ENCODE measurements at regions not wholly inside any gene's neighbourhood (a gene's known extent, or its start where the extent isn't known, plus 50 kb on each side); places are given as distances from the start of the nearest gene placed in this dataset.

DNA sequence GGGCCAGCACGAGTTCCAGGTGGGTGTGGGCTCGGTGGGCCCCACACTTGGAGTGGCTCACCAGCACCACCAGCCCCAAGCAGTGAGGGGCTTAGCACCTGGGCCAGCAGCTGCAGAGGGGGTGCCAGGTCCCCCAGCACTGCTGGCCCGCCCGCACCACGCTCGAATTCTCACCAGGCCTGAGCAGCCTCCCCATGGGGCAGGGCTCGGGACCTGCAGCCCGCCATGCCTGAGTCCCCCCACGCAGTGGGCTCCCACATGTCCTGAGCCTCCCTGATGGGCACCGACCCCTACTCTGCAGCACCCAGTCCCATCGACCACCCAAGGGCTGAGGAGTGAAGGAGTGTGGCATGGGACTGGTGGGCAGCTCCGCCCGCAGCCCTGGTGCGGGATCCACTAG lies 593.4 kb downstream of the GABRG1 start:
- no peaks in the 10 kb centered on the region for H4K20me1 ChIP-seq (replicated peaks; ENCODE audit: control insufficient read depth, extremely low read depth, insufficient read depth, low read length)
- dilution Hi-C loops (cut with MboI; ENCODE audit: extremely low pct_ligation_motif_present, low sequenced_read_pairs): no loop called here
- ChIA-PET POLR2A (no interaction called here), CTCF (no interaction called here)
- no peak overlapping the region for H3K9ac ChIP-seq (replicated peaks; ENCODE audit: extremely low read depth, insufficient read depth, low read length)
- peaks cover 2% of the 10 kb centered on the region for H3K9me3 ChIP-seq (replicated peaks; ENCODE audit: control insufficient read depth, insufficient read depth, low read length)
- H3K4me1 ChIP-seq (ENCODE audit: control insufficient read depth, extremely low read depth, insufficient read depth, low read length): no peaks in the 10 kb centered on the region
- no peak overlapping the region for H3K4me3 ChIP-seq (replicated peaks in 1 of 3; ENCODE audit: insufficient read depth in 1 of 3, low read depth in 1 of 3, low read length in 3 of 3)
- H3K27me3 ChIP-seq (ENCODE audit: control insufficient read depth in 2 of 2, insufficient read depth in 2 of 2, low read length in 2 of 2): no peaks in the 10 kb centered on the region
- TF ChIP-seq, protein P1, sequence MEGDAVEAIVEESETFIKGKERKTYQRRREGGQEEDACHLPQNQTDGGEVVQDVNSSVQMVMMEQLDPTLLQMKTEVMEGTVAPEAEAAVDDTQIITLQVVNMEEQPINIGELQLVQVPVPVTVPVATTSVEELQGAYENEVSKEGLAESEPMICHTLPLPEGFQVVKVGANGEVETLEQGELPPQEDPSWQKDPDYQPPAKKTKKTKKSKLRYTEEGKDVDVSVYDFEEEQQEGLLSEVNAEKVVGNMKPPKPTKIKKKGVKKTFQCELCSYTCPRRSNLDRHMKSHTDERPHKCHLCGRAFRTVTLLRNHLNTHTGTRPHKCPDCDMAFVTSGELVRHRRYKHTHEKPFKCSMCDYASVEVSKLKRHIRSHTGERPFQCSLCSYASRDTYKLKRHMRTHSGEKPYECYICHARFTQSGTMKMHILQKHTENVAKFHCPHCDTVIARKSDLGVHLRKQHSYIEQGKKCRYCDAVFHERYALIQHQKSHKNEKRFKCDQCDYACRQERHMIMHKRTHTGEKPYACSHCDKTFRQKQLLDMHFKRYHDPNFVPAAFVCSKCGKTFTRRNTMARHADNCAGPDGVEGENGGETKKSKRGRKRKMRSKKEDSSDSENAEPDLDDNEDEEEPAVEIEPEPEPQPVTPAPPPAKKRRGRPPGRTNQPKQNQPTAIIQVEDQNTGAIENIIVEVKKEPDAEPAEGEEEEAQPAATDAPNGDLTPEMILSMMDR (IDR thresholded peaks at IDR 0.05; ENCODE audit: extremely low read depth in 1 of 2, insufficient read depth in 1 of 2, low read depth in 1 of 2, low read length in 2 of 2): no peak
- TF ChIP-seq POLR2AphosphoS5 (IDR thresholded peaks at IDR 0.05; ENCODE audit: insufficient read depth, low read depth, low read length) (no peak), MYC (IDR thresholded peaks at IDR 0.05; ENCODE audit: low read depth, low read length) (no peak), POLR2A (IDR thresholded peaks at IDR 0.05; ENCODE audit: low read depth, low read length) (no peak), EZH2 (IDR thresholded peaks at IDR 0.05; ENCODE audit: borderline replicate concordance, low read depth, low read length, severe bottlenecking) (no peak), FOS (IDR thresholded peaks at IDR 0.05; ENCODE audit: borderline replicate concordance, insufficient read depth, low read length) (no peak), GATA2 (IDR thresholded peaks at IDR 0.05; ENCODE audit: insufficient read depth, insufficient read length, low read depth, low read length) (no peak), JUN (IDR thresholded peaks at IDR 0.05; ENCODE audit: borderline replicate concordance, insufficient read depth, insufficient read length, low read depth) (no peak)
- TF ChIP-seq, protein P2, sequence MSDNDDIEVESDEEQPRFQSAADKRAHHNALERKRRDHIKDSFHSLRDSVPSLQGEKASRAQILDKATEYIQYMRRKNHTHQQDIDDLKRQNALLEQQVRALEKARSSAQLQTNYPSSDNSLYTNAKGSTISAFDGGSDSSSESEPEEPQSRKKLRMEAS (IDR thresholded peaks at IDR 0.05; ENCODE audit: insufficient read depth, insufficient read length): no peak
- H3K4me2 ChIP-seq (ENCODE audit: insufficient read depth, low read length): no peak overlapping the region
- H3K27ac ChIP-seq (ENCODE audit: insufficient read depth, low read depth, low read length): no peak overlapping the region
- FAIRE-seq: no peak
- BruUV-seq (replicated peaks): no TSS peak
- no peaks in the 10 kb centered on the region for H3K9me1 ChIP-seq (replicated peaks; ENCODE audit: control insufficient read depth, extremely low read depth, insufficient read depth, low read length)
- DNase-seq (ENCODE audit: low read depth, low spot score): no peak
- no peak overlapping the region for H2AFZ ChIP-seq (ENCODE audit: low read depth, low read length)
- intact Hi-C loops (cut with micrococcal nuclease): no loop called here
- no peaks in the 10 kb centered on the region for H3K36me3 ChIP-seq (ENCODE audit: control insufficient read depth in 2 of 2, extremely low read depth in 1 of 2, insufficient read depth in 2 of 2, low read length in 2 of 2)
- H3K79me2 ChIP-seq (ENCODE audit: control insufficient read depth, insufficient read depth, low read length): no peaks in the 10 kb centered on the region

Measured in endothelial cell of umbilical vein (primary cell).